GM23338 (cell line): ENCODE measurements at regions not wholly inside any gene's neighbourhood (a gene's known extent, or its start where the extent isn't known, plus 50 kb on each side); places are given as distances from the start of the nearest gene placed in this dataset.
"Not testable (repeated sequence)": the region's sequence is repeated elsewhere in the genome, so short reads cannot be mapped to it uniquely, and the experiment has no call there.

Experiments
- ATAC-seq: fragments of 200-7000 bp; cut with Tn5 transposase; 3 replicates; pipeline ENCODE4 v1.9.1; 2020
- DNase-seq: peaks from one replicate; pipeline ENCODE4 v3.0.0-alpha.2; 2015; ENCODE audit warnings: low spot score
- H2AFZ ChIP-seq: fragments of 200-600 bp; sonication (generic); 2 replicates; pipeline ENCODE4 v1.8.0; 2016; ENCODE audit warnings: antibody characterized with exemption, mild to moderate bottlenecking, moderate library complexity
- H3F3A ChIP-seq: fragments of 200-600 bp; sonication (generic); replicated peaks from 2 replicates; pipeline ENCODE4 v1.8.0; 2017; ENCODE audit warnings: antibody characterized with exemption, mixed run types, low read depth
- H3K27ac ChIP-seq: fragments of 200-600 bp; sonication (generic); 2 replicates; pipeline ENCODE4 v1.6.1; 2016; ENCODE audit warnings: low read depth
- H3K27me3 ChIP-seq: fragments of 200-600 bp; sonication (generic); 2 replicates; pipeline ENCODE4 v1.8.0; 2016; ENCODE audit warnings: mild to moderate bottlenecking, mixed run types, moderate library complexity; ENCODE audit not compliant: insufficient read depth
- H3K36me3 ChIP-seq: fragments of 200-600 bp; sonication (generic); 2 replicates; pipeline ENCODE4 v1.8.0; 2016; ENCODE audit warnings: mild to moderate bottlenecking; ENCODE audit not compliant: insufficient read depth
- H3K4me1 ChIP-seq: fragments of 200-600 bp; sonication (generic); 2 replicates; pipeline ENCODE4 v1.8.0; 2016; ENCODE audit warnings: mild to moderate bottlenecking, moderate library complexity; ENCODE audit not compliant: insufficient read depth
- H3K4me2 ChIP-seq: fragments of 200-600 bp; sonication (generic); 2 replicates; pipeline ENCODE4 v1.7.1; 2017; ENCODE audit warnings: mixed run types
- H3K4me3 ChIP-seq: fragments of 200-600 bp; sonication (generic); 2 replicates; pipeline ENCODE4 v1.6.1; 2016; ENCODE audit warnings: mixed run types
- H3K79me2 ChIP-seq: fragments of 200-600 bp; sonication (generic); replicated peaks from 2 replicates; pipeline ENCODE4 v1.8.0; 2017; ENCODE audit warnings: mild to moderate bottlenecking; ENCODE audit not compliant: insufficient read depth
- H3K9me2 ChIP-seq: fragments of 200-600 bp; sonication (generic); 2 replicates; pipeline ENCODE4 v1.8.0; 2017; ENCODE audit not compliant: insufficient read depth
- H4K20me1 ChIP-seq: fragments of 200-600 bp; sonication (generic); replicated peaks from 2 replicates; pipeline ENCODE4 v1.8.0; 2017; ENCODE audit warnings: mild to moderate bottlenecking; ENCODE audit not compliant: insufficient read depth
- H3K27ac Mint-ChIP-seq: 2 replicates; pipeline ENCODE4 v1.8.0; 2020; ENCODE audit warnings: inconsistent platforms, mild to moderate bottlenecking, moderate library complexity, mixed read lengths
- H3K27me3 Mint-ChIP-seq: 3 replicates; pipeline ENCODE4 v1.8.0; 2022; ENCODE audit warnings: low read depth, mild to moderate bottlenecking, moderate library complexity, mixed read lengths, inconsistent platforms; ENCODE audit not compliant: insufficient read depth, poor library complexity
- H3K36me3 Mint-ChIP-seq: 3 replicates; pipeline ENCODE4 v1.8.0; 2021; ENCODE audit warnings: low read depth, mild to moderate bottlenecking, inconsistent platforms, moderate library complexity, mixed read lengths
- H3K4me1 Mint-ChIP-seq: 3 replicates; pipeline ENCODE4 v1.8.0; 2020; ENCODE audit warnings: mild to moderate bottlenecking, inconsistent platforms, mixed read lengths
- H3K4me3 Mint-ChIP-seq: 3 replicates; pipeline ENCODE4 v1.8.0; 2021; ENCODE audit warnings: moderate library complexity, mild to moderate bottlenecking, inconsistent platforms, mixed read lengths
- H3K9me3 Mint-ChIP-seq: 3 replicates; pipeline ENCODE4 v1.8.0; 2020; ENCODE audit warnings: moderate library complexity, mild to moderate bottlenecking, inconsistent platforms, mixed read lengths
- EZH2phosphoT487 ChIP-seq: fragments of 200-600 bp; sonication (generic); IDR thresholded peaks from one replicate; pipeline ENCODE4 v1.8.1; 2018; ENCODE audit warnings: antibody characterized with exemption; ENCODE audit not compliant: unreplicated experiment
- STAT1 ChIP-seq: IDR thresholded peaks from one replicate; pipeline ENCODE4 v1.6.1; 2016; ENCODE audit warnings: antibody characterized with exemption; ENCODE audit not compliant: unreplicated experiment
- ZNF331 ChIP-seq: fragments of 250-450 bp; sonication (Bioruptor Pico); IDR thresholded peaks from 2 replicates; pipeline ENCODE4 v1.5.0; 2020; ENCODE audit warnings: low read depth, mild to moderate bottlenecking, moderate library complexity
- TF ChIP-seq, protein P1 (sequence below): IDR thresholded peaks from 2 replicates; pipeline ENCODE4 v1.6.1; 2016; ENCODE audit warnings: antibody characterized with exemption
- TF ChIP-seq, protein P2 (sequence below): fragments of 250-450 bp; sonication (Bioruptor Pico); IDR thresholded peaks from 2 replicates; pipeline ENCODE4 v1.5.0; 2020; ENCODE audit warnings: mild to moderate bottlenecking, moderate library complexity

GRCh38 chr1:196114193-196114592, 494.0 kb downstream of the KCNT2 start:
- Histone ChIP-seq H3K79me2 (no peaks in the 10 kb centered on the region), H3K27ac (no peak overlapping the region), H4K20me1 (no peaks in the 10 kb centered on the region), H3K9me2 (no peaks in the 10 kb centered on the region), H2AFZ (no peak overlapping the region), H3K36me3 (no peaks in the 10 kb centered on the region), H3K4me1 (no peaks in the 10 kb centered on the region), H3K4me3 (no peak overlapping the region), H3K27me3 (no peaks in the 10 kb centered on the region), H3F3A (no peaks in the 10 kb centered on the region), H3K4me2 (no peak overlapping the region)
- Mint-ChIP-seq H3K27me3 (peaks cover 2% of the 10 kb centered on the region), H3K4me3 (no peak overlapping the region), H3K36me3 (peaks cover 10% of the 10 kb centered on the region; the same call in 2 of the 3 replicates), H3K9me3 (peaks cover 19% of the 10 kb centered on the region; the same call in 2 of the 3 replicates), H3K27ac (no peak overlapping the region), H3K4me1 (peaks cover 4% of the 10 kb centered on the region; the same call in 2 of the 3 replicates)
- DNase-seq (no peak), ATAC-seq (no peak)
- TF ChIP-seq, protein P1, sequence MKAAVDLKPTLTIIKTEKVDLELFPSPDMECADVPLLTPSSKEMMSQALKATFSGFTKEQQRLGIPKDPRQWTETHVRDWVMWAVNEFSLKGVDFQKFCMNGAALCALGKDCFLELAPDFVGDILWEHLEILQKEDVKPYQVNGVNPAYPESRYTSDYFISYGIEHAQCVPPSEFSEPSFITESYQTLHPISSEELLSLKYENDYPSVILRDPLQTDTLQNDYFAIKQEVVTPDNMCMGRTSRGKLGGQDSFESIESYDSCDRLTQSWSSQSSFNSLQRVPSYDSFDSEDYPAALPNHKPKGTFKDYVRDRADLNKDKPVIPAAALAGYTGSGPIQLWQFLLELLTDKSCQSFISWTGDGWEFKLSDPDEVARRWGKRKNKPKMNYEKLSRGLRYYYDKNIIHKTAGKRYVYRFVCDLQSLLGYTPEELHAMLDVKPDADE = no peak
- TF ChIP-seq ZNF331 (no peak), EZH2phosphoT487 (no peak), STAT1 (no peak)
- TF ChIP-seq, protein P2, sequence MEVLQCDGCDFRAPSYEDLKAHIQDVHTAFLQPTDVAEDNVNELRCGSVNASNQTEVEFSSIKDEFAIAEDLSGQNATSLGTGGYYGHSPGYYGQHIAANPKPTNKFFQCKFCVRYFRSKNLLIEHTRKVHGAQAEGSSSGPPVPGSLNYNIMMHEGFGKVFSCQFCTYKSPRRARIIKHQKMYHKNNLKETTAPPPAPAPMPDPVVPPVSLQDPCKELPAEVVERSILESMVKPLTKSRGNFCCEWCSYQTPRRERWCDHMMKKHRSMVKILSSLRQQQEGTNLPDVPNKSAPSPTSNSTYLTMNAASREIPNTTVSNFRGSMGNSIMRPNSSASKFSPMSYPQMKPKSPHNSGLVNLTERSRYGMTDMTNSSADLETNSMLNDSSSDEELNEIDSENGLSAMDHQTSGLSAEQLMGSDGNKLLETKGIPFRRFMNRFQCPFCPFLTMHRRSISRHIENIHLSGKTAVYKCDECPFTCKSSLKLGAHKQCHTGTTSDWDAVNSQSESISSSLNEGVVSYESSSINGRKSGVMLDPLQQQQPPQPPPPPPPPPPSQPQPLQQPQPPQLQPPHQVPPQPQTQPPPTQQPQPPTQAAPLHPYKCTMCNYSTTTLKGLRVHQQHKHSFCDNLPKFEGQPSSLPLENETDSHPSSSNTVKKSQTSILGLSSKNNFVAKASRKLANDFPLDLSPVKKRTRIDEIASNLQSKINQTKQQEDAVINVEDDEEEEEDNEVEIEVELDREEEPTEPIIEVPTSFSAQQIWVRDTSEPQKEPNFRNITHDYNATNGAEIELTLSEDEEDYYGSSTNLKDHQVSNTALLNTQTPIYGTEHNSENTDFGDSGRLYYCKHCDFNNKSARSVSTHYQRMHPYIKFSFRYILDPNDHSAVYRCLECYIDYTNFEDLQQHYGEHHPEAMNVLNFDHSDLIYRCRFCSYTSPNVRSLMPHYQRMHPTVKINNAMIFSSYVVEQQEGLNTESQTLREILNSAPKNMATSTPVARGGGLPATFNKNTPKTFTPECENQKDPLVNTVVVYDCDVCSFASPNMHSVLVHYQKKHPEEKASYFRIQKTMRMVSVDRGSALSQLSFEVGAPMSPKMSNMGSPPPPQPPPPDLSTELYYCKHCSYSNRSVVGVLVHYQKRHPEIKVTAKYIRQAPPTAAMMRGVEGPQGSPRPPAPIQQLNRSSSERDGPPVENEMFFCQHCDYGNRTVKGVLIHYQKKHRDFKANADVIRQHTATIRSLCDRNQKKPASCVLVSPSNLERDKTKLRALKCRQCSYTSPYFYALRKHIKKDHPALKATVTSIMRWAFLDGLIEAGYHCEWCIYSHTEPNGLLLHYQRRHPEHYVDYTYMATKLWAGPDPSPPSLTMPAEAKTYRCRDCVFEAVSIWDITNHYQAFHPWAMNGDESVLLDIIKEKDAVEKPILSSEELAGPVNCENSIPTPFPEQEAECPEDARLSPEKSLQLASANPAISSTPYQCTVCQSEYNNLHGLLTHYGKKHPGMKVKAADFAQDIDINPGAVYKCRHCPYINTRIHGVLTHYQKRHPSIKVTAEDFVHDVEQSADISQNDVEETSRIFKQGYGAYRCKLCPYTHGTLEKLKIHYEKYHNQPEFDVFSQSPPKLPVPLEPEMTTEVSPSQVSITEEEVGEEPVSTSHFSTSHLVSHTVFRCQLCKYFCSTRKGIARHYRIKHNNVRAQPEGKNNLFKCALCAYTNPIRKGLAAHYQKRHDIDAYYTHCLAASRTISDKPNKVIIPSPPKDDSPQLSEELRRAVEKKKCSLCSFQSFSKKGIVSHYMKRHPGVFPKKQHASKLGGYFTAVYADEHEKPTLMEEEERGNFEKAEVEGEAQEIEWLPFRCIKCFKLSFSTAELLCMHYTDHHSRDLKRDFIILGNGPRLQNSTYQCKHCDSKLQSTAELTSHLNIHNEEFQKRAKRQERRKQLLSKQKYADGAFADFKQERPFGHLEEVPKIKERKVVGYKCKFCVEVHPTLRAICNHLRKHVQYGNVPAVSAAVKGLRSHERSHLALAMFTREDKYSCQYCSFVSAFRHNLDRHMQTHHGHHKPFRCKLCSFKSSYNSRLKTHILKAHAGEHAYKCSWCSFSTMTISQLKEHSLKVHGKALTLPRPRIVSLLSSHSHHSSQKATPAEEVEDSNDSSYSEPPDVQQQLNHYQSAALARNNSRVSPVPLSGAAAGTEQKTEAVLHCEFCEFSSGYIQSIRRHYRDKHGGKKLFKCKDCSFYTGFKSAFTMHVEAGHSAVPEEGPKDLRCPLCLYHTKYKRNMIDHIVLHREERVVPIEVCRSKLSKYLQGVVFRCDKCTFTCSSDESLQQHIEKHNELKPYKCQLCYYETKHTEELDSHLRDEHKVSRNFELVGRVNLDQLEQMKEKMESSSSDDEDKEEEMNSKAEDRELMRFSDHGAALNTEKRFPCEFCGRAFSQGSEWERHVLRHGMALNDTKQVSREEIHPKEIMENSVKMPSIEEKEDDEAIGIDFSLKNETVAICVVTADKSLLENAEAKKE (CRISPR knock-in tag) = no peak

- not testable (repeated sequence) for H3K4me1 ChIP-seq, H3K36me3 ChIP-seq, H3K4me3 Mint-ChIP-seq, H3K27ac ChIP-seq, DNase-seq, H3K4me2 ChIP-seq, H3F3A ChIP-seq, H3K79me2 ChIP-seq, H4K20me1 ChIP-seq, H3K27ac Mint-ChIP-seq, H3K4me3 ChIP-seq, H3K27me3 ChIP-seq, H2AFZ ChIP-seq, H3K27me3 Mint-ChIP-seq, ATAC-seq
- H3K9me3 Mint-ChIP-seq = peaks cover 20% of the 10 kb centered on the region; the same call in 2 of the 3 replicates
- H3K4me1 Mint-ChIP-seq = peaks cover 13% of the 10 kb centered on the region
- peaks cover 15% of the 10 kb centered on the region for H3K9me2 ChIP-seq
- peaks cover 10% of the 10 kb centered on the region; the same call in 2 of the 3 replicates for H3K36me3 Mint-ChIP-seq
These were observed 499.2 kb downstream of the KCNT2 start for GRCh38 chr1:196108990-196109389.
